Suprapubic skin (tissue), 4 donors: ENCODE measurements at regions not wholly inside any gene's neighbourhood (a gene's known extent, or its start where the extent isn't known, plus 50 kb on each side); places are given as distances from the start of the nearest gene placed in this dataset.

Experiments used
- EP300 ChIP-seq: sonication (generic); formaldehyde crosslinking; IDR thresholded peaks from one replicate; pipeline ENCODE4 v1.6.1; 2017; ENCODE audit warnings: antibody characterized with exemption
- POLR2AphosphoS5 ChIP-seq, 3 donors: sonication (generic); formaldehyde crosslinking; IDR thresholded peaks; one replicate each; pipeline ENCODE4 v1.6.1; 2017; ENCODE audit warnings: antibody characterized with exemption in 3 of 3
- TF ChIP-seq, protein P1 (sequence below), 2 donors: fragments of 200-600 bp in 1 of 2; fragments of 450-650 bp in 1 of 2; sonication (generic) in 1 of 2; IDR thresholded peaks; one replicate each; pipeline ENCODE4 v1.5.1; 2016 to 2019; ENCODE audit warnings: antibody characterized with exemption in 2 of 2, mild to moderate bottlenecking in 1 of 2, moderate library complexity in 1 of 2

DNA sequence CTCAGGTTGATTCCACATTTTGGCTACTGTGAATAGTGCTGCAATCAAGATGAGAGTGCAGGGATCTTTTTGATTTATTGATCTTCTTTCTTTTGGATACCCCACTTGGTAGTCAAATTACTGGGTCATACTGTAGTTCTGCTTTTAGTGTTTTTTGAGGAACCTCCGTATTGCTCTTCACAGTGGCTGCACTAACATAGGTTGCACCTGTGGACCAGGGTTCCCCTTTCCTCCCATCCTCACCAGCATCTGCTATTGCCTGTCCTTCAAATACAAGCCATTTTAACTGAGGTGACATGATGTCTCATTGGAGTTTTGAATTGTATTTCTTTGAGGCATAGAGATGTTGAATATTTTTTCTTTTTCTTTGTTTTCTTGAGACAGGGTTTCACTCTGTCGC is 152.5 kb upstream of the TMEM132C start:
- TF ChIP-seq, protein P1, sequence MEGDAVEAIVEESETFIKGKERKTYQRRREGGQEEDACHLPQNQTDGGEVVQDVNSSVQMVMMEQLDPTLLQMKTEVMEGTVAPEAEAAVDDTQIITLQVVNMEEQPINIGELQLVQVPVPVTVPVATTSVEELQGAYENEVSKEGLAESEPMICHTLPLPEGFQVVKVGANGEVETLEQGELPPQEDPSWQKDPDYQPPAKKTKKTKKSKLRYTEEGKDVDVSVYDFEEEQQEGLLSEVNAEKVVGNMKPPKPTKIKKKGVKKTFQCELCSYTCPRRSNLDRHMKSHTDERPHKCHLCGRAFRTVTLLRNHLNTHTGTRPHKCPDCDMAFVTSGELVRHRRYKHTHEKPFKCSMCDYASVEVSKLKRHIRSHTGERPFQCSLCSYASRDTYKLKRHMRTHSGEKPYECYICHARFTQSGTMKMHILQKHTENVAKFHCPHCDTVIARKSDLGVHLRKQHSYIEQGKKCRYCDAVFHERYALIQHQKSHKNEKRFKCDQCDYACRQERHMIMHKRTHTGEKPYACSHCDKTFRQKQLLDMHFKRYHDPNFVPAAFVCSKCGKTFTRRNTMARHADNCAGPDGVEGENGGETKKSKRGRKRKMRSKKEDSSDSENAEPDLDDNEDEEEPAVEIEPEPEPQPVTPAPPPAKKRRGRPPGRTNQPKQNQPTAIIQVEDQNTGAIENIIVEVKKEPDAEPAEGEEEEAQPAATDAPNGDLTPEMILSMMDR (IDR thresholded peaks at IDR 0.05), result no peak
- TF ChIP-seq POLR2AphosphoS5 (IDR thresholded peaks at IDR 0.05) (no peak), EP300 (no peak)
